GM12864 (cell line): ENCODE measurements at regions not wholly inside any gene's neighbourhood (a gene's known extent, or its start where the extent isn't known, plus 50 kb on each side); places are given as distances from the start of the nearest gene placed in this dataset.

ENCODE experiments used
- DNase-seq: peaks from one replicate; pipeline ENCODE4 v3.0.0-alpha.2; 2011; ENCODE audit warnings: low read depth
- H3K4me3 ChIP-seq: 2 replicates; pipeline ENCODE4 v1.5.1; 2011; ENCODE audit warnings: mild to moderate bottlenecking, low read depth, low read length, control low read depth
- CTCF ChIP-seq: IDR thresholded peaks from 2 replicates; pipeline ENCODE4 v1.5.1; 2011; ENCODE audit warnings: low read depth, mild to moderate bottlenecking, moderate library complexity, low read length, control low read depth, inconsistent platforms; ENCODE audit errors: missing control alignments

- no peak for DNase-seq
- H3K4me3 ChIP-seq = no peak overlapping the region
- no peak for TF ChIP-seq CTCF
Observed at GRCh38 chr2:66762761-66763160, 327.8 kb downstream of the MEIS1 start.

DNA sequence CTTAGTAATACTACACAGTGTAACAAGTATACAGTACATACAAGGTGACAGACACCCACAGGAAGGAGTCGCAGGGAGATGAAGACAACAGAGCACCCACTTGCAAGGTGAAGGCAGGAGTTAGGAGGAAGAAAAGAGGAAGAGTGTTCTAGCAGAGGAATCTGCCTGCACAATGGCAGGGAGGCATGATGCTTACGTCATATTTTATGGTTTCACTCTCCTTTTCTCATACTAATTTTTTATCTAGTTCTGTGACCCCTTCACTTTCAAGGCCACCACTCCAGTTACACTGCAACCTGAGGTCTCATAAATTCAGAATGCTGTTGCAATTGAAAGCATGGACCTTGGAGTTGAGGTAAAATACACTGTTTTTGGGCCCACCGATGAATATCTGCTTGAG lies 331.7 kb downstream of the MEIS1 start:
- TF ChIP-seq CTCF = no peak
- no peak for DNase-seq

GRCh38 chr2:66771359-66771976 lies 336.5 kb downstream of the MEIS1 start:
- no peak for TF ChIP-seq CTCF
- no peak for DNase-seq

More for the DNA sequence above, 331.7 kb downstream of the MEIS1 start:
- H3K4me3 ChIP-seq = no peak overlapping the region

DNA sequence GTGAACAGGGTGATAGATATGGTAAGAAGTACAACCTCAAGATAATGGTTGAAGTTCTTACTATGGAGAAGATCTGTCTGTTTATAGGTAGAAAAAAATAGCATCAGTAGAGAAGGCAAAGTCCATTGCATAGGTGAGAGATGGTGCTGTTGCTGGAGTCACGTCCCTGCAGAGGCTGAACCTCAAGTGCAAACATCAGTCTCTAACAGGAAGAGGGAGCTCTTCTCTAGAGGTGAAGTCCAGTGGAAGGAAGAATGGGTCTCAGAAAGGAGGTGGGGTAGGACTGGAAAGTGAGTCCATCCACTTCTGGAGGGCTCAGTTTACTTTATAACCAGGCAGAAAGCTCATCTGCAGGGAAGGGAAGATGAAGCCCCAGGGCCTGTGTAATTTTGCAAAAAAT lies 337.7 kb downstream of the MEIS1 start:
- DNase-seq = no peak
- no peak for TF ChIP-seq CTCF
- H3K4me3 ChIP-seq = no peak overlapping the region

More at GRCh38 chr2:66771359-66771976, 336.5 kb downstream of the MEIS1 start:
- H3K4me3 ChIP-seq = no peak overlapping the region

- H3K4me3 ChIP-seq = no peak overlapping the region
- TF ChIP-seq CTCF = no peak
- no peak for DNase-seq
Observed at GRCh38 chr2:66775730-66776422, 341.0 kb downstream of the MEIS1 start.

DNA sequence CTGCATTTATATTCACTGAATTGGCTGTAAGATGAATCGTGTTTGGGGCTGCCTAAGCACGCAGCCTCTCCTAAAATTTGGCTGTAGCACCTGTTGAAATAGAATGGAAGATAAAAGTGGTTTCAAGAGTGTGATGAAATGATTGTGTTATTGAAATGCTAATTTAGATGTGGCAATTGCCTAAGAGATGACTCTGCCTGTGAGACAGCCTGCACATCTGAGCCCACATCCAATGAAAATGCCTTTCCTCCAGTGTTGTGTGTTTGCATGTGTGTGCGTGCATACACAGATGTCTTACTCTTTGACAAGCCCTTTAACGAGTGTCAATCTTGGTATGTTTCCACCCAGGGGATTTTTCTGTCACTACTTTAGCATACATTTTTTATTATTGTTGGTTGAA lies 346.9 kb downstream of the MEIS1 start:
- H3K4me3 ChIP-seq = no peak overlapping the region
- no peak for DNase-seq
- TF ChIP-seq CTCF = no peak
